ENCODE measurements at regions not wholly inside any gene's neighbourhood (a gene's known extent, or its start where the extent isn't known, plus 50 kb on each side); places are given as distances from the start of the nearest gene placed in this dataset.

DNA sequence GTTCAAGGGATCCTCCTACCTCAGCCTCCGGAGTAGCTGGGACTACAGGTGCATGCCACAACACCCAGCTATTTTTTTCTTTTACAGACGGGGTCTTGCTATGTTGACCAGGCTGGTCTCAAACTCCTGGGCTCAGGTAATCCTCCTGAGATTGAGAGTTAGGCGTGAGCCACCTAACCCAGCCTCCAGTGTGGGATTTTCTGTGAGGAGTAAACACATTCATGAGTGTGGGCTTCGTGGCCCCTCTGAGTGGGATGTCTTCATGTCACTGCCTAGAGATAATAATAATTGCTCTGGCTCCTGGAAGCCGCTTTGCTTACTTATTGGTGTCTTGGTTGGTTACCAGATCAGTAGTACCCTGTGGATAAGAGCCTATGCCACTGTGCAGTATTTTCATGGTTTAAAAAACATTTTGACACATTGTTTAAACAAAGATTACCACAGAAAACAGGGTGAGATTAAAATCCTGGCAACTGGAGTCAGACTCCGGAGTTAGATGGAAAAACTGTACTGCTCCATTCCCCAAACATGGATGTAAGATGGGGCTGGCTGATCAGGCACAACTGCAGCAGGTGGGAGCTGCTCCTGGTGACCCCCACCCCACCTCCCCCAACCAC is 159.1 kb upstream of the RAB4A start:
- Histone ChIP-seq H2AFZ (ENCODE audit: low read depth, low read length) (no peak overlapping the region), H2BK15ac (ENCODE audit: low read depth, poor library complexity, severe bottlenecking) (no peak overlapping the region), H3K4me3 (ENCODE audit: insufficient read depth in 1 of 2, low read depth in 1 of 2, low read length in 2 of 2) (no peak overlapping the region), H3K4ac (ENCODE audit: low read depth in 1 of 2, low read length in 2 of 2) (no peak overlapping the region), H3K27me3 (ENCODE audit: control insufficient read depth in 1 of 2, insufficient read depth in 1 of 2, low read length in 2 of 2) (peaks cover 22 to 48% of the 10 kb centered on the region in 2 experiments), H3K4me2 (ENCODE audit: low read length, poor library complexity, severe bottlenecking) (no peak overlapping the region), H3K14ac (ENCODE audit: low read length in 2 of 2) (no peak overlapping the region), H3K23ac (ENCODE audit: low read length in 2 of 2) (no peak overlapping the region), H3K18ac (ENCODE audit: low read depth in 1 of 2, low read length in 2 of 2) (peak overlapping the region; percentile 14 to 82), H2BK120ac (ENCODE audit: low read depth, low read length) (peak overlapping the region; percentile 42), H3K9me3 (ENCODE audit: control insufficient read depth, low read length) (no peaks in the 10 kb centered on the region), H4K91ac (ENCODE audit: low read length) (no peak overlapping the region), H2BK5ac (ENCODE audit: low read depth, low read length, poor library complexity, severe bottlenecking) (no peak overlapping the region), H3K79me1 (replicated peaks; ENCODE audit: low read length, poor library complexity, severe bottlenecking) (no peaks in the 10 kb centered on the region), H3K36me3 (ENCODE audit: control insufficient read depth in 1 of 2, insufficient read depth in 2 of 2, low read depth in 1 of 2, low read length in 2 of 2) (no peaks in the 10 kb centered on the region), H4K8ac (ENCODE audit: low read length) (no peak overlapping the region), H3K27ac (ENCODE audit: low read length, poor library complexity, severe bottlenecking) (no peak overlapping the region), H3K9ac (ENCODE audit: low read length) (no peak overlapping the region), H2AK5ac (ENCODE audit: low read length, severe bottlenecking) (no peak overlapping the region), H2BK12ac (ENCODE audit: low read length in 2 of 2) (peak overlapping the region in 1 of 2 experiments; percentile 25), H3K4me1 (ENCODE audit: control insufficient read depth, insufficient read depth, low read depth, low read length) (peaks cover 13% of the 10 kb centered on the region)
- peak; percentile 86 for DNase-seq
- 47% methylated on average over 6 of the region's 6 CpGs for WGBS

DNA sequence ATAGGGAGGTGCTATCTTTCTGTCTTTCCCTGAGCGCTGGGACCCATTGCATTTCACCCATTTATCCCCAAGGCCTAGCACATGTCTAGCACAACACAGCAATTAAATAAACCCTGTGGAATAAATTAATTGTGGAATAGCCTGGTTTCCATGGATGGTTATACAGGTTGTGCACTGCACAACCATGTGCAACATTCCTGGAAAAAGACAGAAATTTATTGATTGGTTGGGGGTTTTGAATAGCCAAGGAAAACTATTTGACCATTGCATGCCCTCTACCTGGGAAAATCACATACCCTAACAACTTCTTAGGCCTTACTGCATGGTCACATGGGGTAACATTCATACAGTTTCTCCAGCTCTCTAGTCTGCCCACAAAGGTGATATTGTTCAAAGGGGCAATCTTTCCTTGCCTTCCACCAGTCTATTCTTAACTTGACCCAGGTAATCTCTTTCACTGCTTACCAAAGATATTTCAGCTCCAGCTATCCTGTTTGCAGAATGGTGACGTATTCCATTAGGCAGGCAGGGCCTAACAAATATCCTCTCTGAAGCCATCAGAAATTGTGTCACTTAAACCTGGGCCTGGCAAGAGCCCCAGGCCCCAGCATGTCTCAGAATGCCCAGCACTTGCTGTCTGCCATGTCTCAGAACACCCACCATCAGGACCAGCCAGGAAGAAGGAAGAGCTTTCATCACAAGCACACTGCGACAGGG is 157.9 kb upstream of the RAB4A start:
- H3K9ac ChIP-seq (ENCODE audit: low read length): no peak overlapping the region
- H3K4me2 ChIP-seq (ENCODE audit: low read length, poor library complexity, severe bottlenecking): no peak overlapping the region
- peaks cover 13% of the 10 kb centered on the region for H3K4me1 ChIP-seq (ENCODE audit: control insufficient read depth, insufficient read depth, low read depth, low read length)
- DNase-seq: no peak
- no peak overlapping the region for H2AK5ac ChIP-seq (ENCODE audit: low read length, severe bottlenecking)
- no peak overlapping the region for H2BK5ac ChIP-seq (ENCODE audit: low read depth, low read length, poor library complexity, severe bottlenecking)
- no peaks in the 10 kb centered on the region for H3K9me3 ChIP-seq (ENCODE audit: control insufficient read depth, low read length)
- H3K18ac ChIP-seq (ENCODE audit: low read depth in 1 of 2, low read length in 2 of 2): peak overlapping the region in 1 of 2 experiments; percentile 79
- H4K8ac ChIP-seq (ENCODE audit: low read length): no peak overlapping the region
- H3K14ac ChIP-seq (ENCODE audit: low read length in 2 of 2): no peak overlapping the region
- no peak overlapping the region for H2AFZ ChIP-seq (ENCODE audit: low read depth, low read length)
- peak overlapping the region; percentile 85 for H4K91ac ChIP-seq (ENCODE audit: low read length)
- no peak overlapping the region for H3K23ac ChIP-seq (ENCODE audit: low read length in 2 of 2)
- no peak overlapping the region for H3K4me3 ChIP-seq (ENCODE audit: insufficient read depth in 1 of 2, low read depth in 1 of 2, low read length in 2 of 2)
- peak overlapping the region; percentile 71 for H2BK120ac ChIP-seq (ENCODE audit: low read depth, low read length)
- peak overlapping the region; percentile 82 to 94 for H2BK12ac ChIP-seq (ENCODE audit: low read length in 2 of 2)
- H3K27ac ChIP-seq (ENCODE audit: low read length, poor library complexity, severe bottlenecking): no peak overlapping the region
- H3K79me1 ChIP-seq (replicated peaks; ENCODE audit: low read length, poor library complexity, severe bottlenecking): no peaks in the 10 kb centered on the region
- H2BK15ac ChIP-seq (ENCODE audit: low read depth, poor library complexity, severe bottlenecking): no peak overlapping the region
- WGBS: 97% methylated on average over 2 of the region's 3 CpGs
- peak overlapping the region in 1 of 2 experiments; percentile 51 for H3K4ac ChIP-seq (ENCODE audit: low read depth in 1 of 2, low read length in 2 of 2)
- no peaks in the 10 kb centered on the region for H3K36me3 ChIP-seq (ENCODE audit: control insufficient read depth in 1 of 2, insufficient read depth in 2 of 2, low read depth in 1 of 2, low read length in 2 of 2)
- peaks cover 22 to 41% of the 10 kb centered on the region in 2 experiments for H3K27me3 ChIP-seq (ENCODE audit: control insufficient read depth in 1 of 2, insufficient read depth in 1 of 2, low read length in 2 of 2)

DNA sequence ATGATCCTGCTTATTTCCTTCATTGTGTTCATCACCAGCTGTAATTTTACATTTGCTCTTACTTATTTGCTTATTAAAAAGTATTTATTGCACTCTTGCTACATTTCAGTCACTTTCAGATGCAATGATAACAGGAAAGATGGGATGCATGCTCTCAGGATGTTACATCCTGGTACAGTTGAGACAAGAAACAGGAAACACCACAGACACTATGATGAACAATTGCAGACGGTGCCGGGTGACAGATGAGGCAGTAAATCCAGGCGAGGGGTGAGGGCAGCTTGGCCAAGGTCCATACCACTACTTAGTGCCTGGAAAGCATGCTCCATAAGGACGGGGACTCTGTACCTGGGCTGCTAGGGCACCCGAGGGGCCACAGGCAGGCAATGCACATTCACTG is 156.6 kb upstream of the RAB4A start:
- no peak overlapping the region for H3K27ac ChIP-seq (ENCODE audit: low read length, poor library complexity, severe bottlenecking)
- peak overlapping the region in 1 of 2 experiments; percentile 45 for H2BK12ac ChIP-seq (ENCODE audit: low read length in 2 of 2)
- no peaks in the 10 kb centered on the region for H3K79me1 ChIP-seq (replicated peaks; ENCODE audit: low read length, poor library complexity, severe bottlenecking)
- H2AFZ ChIP-seq (ENCODE audit: low read depth, low read length): peak overlapping the region; percentile 29
- H3K18ac ChIP-seq (ENCODE audit: low read depth in 1 of 2, low read length in 2 of 2): peak overlapping the region; percentile 77 to 81
- no peak overlapping the region for H3K4me2 ChIP-seq (ENCODE audit: low read length, poor library complexity, severe bottlenecking)
- no peaks in the 10 kb centered on the region for H3K9me3 ChIP-seq (ENCODE audit: control insufficient read depth, low read length)
- H3K23ac ChIP-seq (ENCODE audit: low read length in 2 of 2): no peak overlapping the region
- peak overlapping the region in 1 of 2 experiments; percentile 84 for H3K14ac ChIP-seq (ENCODE audit: low read length in 2 of 2)
- peak overlapping the region; percentile 73 for H4K8ac ChIP-seq (ENCODE audit: low read length)
- H3K4me1 ChIP-seq (ENCODE audit: control insufficient read depth, insufficient read depth, low read depth, low read length): peaks cover 4% of the 10 kb centered on the region
- H2BK5ac ChIP-seq (ENCODE audit: low read depth, low read length, poor library complexity, severe bottlenecking): no peak overlapping the region
- no peak overlapping the region for H3K4me3 ChIP-seq (ENCODE audit: insufficient read depth in 1 of 2, low read depth in 1 of 2, low read length in 2 of 2)
- peak overlapping the region; percentile 90 for H2BK120ac ChIP-seq (ENCODE audit: low read depth, low read length)
- WGBS: 16% methylated on average over 5 of the region's 5 CpGs
- H4K91ac ChIP-seq (ENCODE audit: low read length): peak overlapping the region; percentile 52
- H3K4ac ChIP-seq (ENCODE audit: low read depth in 1 of 2, low read length in 2 of 2): no peak overlapping the region
- no peaks in the 10 kb centered on the region for H3K36me3 ChIP-seq (ENCODE audit: control insufficient read depth in 1 of 2, insufficient read depth in 2 of 2, low read depth in 1 of 2, low read length in 2 of 2)
- H3K9ac ChIP-seq (ENCODE audit: low read length): no peak overlapping the region
- H3K27me3 ChIP-seq (ENCODE audit: control insufficient read depth in 1 of 2, insufficient read depth in 1 of 2, low read length in 2 of 2): peaks cover 14 to 41% of the 10 kb centered on the region in 2 experiments
- no peak overlapping the region for H2AK5ac ChIP-seq (ENCODE audit: low read length, severe bottlenecking)
- peak; percentile 73 for DNase-seq
- no peak overlapping the region for H2BK15ac ChIP-seq (ENCODE audit: low read depth, poor library complexity, severe bottlenecking)

DNA sequence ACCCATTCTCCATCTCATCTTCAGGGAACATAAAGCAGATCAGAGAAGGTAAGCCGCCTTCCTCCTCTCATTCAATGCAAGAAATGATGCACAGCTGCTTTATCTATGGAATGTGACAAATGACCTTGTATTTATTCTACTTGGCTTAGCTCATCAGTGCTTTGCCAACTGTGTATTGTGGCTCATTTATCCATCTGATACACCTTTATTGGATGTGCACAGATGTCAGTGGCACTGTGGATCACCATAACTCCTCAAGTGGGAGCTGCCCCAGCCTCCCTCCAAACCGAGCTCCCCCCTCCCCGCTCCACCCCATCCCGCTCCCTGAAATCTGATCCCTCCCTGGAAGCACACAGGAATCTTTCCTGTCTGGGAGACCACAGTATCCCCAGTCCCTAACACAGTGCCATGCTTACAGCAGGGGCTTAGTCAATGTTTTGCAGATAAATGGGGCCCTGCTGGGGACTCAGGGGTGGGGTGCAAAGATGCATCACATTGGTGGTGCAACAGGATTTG is 156.0 kb upstream of the RAB4A start:
- H3K4me2 ChIP-seq (ENCODE audit: low read length, poor library complexity, severe bottlenecking): no peak overlapping the region
- 24% methylated on average over 3 of the region's 4 CpGs for WGBS
- DNase-seq: peak; percentile 44
- no peak overlapping the region for H3K4me3 ChIP-seq (ENCODE audit: insufficient read depth in 1 of 2, low read depth in 1 of 2, low read length in 2 of 2)
- H4K8ac ChIP-seq (ENCODE audit: low read length): peak overlapping the region; percentile 51
- peaks cover 2% of the 10 kb centered on the region for H3K4me1 ChIP-seq (ENCODE audit: control insufficient read depth, insufficient read depth, low read depth, low read length)
- no peak overlapping the region for H3K23ac ChIP-seq (ENCODE audit: low read length in 2 of 2)
- H4K91ac ChIP-seq (ENCODE audit: low read length): no peak overlapping the region
- peak overlapping the region; percentile 64 for H2BK120ac ChIP-seq (ENCODE audit: low read depth, low read length)
- no peak overlapping the region for H2BK5ac ChIP-seq (ENCODE audit: low read depth, low read length, poor library complexity, severe bottlenecking)
- no peaks in the 10 kb centered on the region for H3K9me3 ChIP-seq (ENCODE audit: control insufficient read depth, low read length)
- no peak overlapping the region for H2BK15ac ChIP-seq (ENCODE audit: low read depth, poor library complexity, severe bottlenecking)
- H3K4ac ChIP-seq (ENCODE audit: low read depth in 1 of 2, low read length in 2 of 2): no peak overlapping the region
- H3K9ac ChIP-seq (ENCODE audit: low read length): no peak overlapping the region
- no peak overlapping the region for H3K27ac ChIP-seq (ENCODE audit: low read length, poor library complexity, severe bottlenecking)
- H2BK12ac ChIP-seq (ENCODE audit: low read length in 2 of 2): peak overlapping the region; percentile 45 to 46
- H3K36me3 ChIP-seq (ENCODE audit: control insufficient read depth in 1 of 2, insufficient read depth in 2 of 2, low read depth in 1 of 2, low read length in 2 of 2): no peaks in the 10 kb centered on the region
- H3K79me1 ChIP-seq (replicated peaks; ENCODE audit: low read length, poor library complexity, severe bottlenecking): no peaks in the 10 kb centered on the region
- peak overlapping the region in 1 of 2 experiments; percentile 53 for H3K18ac ChIP-seq (ENCODE audit: low read depth in 1 of 2, low read length in 2 of 2)
- H3K14ac ChIP-seq (ENCODE audit: low read length in 2 of 2): no peak overlapping the region
- H2AFZ ChIP-seq (ENCODE audit: low read depth, low read length): no peak overlapping the region
- H2AK5ac ChIP-seq (ENCODE audit: low read length, severe bottlenecking): no peak overlapping the region
- peaks cover 14 to 40% of the 10 kb centered on the region in 2 experiments for H3K27me3 ChIP-seq (ENCODE audit: control insufficient read depth in 1 of 2, insufficient read depth in 1 of 2, low read length in 2 of 2)
